ENCODE measurements at regions not wholly inside any gene's neighbourhood (a gene's known extent, or its start where the extent isn't known, plus 50 kb on each side); places are given as distances from the start of the nearest gene placed in this dataset.

- TF ChIP-seq ESRRG (CRISPR knock-in tag; IDR thresholded peaks at IDR 0.05) (no peak), CSRNP3 (CRISPR knock-in tag; IDR thresholded peaks at IDR 0.05) (no peak)
Measured at GRCh38 chr6:143595251-143596036, 82.3 kb upstream of the PHACTR2 start.
